UCSD-AML1 (cell line): ENCODE measurements at regions not wholly inside any gene's neighbourhood (a gene's known extent, or its start where the extent isn't known, plus 50 kb on each side); places are given as distances from the start of the nearest gene placed in this dataset.
"Not testable (repeated sequence)": the region's sequence is repeated elsewhere in the genome, so short reads cannot be mapped to it uniquely, and the experiment has no call there.

Experiments
- DNase-seq: peaks from one replicate; lab custom pipeline; 2025; ENCODE audit not compliant: unreplicated experiment; lab: John Stamatoyannopoulos, UW

- no peak for DNase-seq
Observed at GRCh38 chr2:234805836-234806235, 146.0 kb upstream of the SH3BP4 start.

GRCh38 chr2:234804704-234805103, 147.1 kb upstream of the SH3BP4 start:
- no peak for DNase-seq

GRCh38 chr2:234802845-234803171, 149.0 kb upstream of the SH3BP4 start:
- no peak for DNase-seq

DNA sequence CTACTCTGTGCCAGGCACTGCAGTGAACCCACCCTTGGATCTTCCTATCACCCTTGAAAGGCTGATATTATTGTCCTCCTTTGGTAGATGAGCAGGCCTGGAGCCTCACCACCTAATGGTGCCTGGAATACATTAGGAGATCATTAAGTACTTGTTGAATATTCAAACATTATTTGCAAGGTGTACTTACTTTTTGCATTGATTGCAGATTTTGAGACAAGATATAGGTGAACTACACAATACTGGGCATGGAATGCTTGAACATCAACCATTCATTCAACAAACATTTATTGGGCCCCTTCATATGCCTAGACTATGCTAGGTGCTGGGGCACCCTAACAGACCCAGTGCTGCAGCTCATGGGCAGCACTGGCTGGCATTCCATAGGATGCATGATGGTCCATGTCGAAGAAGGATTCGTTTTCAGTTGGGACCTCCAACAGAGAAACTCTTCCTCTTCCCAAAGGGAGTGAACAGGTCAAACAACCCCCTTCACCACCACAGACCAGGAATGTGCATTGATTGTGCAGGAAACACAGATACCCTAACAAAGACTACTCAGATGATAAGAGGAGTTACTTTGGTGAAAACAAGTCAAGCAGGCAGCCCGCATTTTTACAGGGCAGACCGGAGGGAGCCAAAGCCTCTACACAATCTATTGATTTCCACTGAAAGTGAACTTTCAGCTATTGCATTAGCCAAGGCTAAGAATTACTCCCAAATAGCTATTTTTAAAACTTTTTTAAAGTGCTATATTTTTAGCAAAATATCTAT, 149.6 kb upstream of the SH3BP4 start:
- no peak for DNase-seq

GRCh38 chr2:234797566-234798250, 154.1 kb upstream of the SH3BP4 start:
- no peak for DNase-seq

- DNase-seq = no peak
Observed at GRCh38 chr2:234796045-234796591, 155.7 kb upstream of the SH3BP4 start.

DNA sequence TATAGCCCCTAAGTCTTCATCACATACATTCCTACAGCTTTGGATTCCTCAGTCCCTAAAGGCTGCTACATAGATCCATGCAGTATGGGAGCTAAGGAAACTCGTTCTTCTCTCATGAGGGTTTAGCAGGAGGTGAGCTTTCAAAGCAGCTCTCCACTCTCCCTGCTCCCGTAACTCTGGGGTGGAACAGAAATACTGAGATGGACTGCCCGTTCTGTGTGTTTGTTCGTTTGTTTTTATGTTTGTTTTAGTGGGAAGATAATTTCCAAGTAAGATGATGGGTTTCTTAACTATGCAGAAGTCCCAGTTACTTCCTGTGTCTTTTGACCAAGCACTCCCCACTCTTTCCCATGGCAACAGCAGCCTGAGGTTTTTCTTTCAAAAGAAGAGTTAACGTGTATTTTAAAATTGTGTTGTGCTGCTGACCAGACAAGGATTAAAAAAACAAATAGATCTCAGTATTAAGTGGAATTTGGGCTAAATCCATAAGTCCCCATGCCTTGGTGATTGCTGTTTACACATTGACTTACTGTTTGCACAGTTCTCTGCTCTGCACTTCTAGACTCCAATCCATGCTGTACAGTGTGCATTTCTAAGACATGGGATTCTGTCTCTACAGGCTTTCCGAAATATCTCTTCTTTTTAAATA, 156.4 kb upstream of the SH3BP4 start:
- DNase-seq = no peak

- no peak for DNase-seq
Observed at GRCh38 chr2:234794866-234795265, 157.0 kb upstream of the SH3BP4 start.

GRCh38 chr2:234793212-234793785, 158.5 kb upstream of the SH3BP4 start:
- DNase-seq = no peak

- no peak for DNase-seq
Observed at GRCh38 chr2:234792621-234793022, 159.2 kb upstream of the SH3BP4 start.

GRCh38 chr2:234792096-234792495, 159.7 kb upstream of the SH3BP4 start:
- not testable (repeated sequence) for DNase-seq

GRCh38 chr2:234790380-234790779, 161.4 kb upstream of the SH3BP4 start:
- DNase-seq = no peak

DNA sequence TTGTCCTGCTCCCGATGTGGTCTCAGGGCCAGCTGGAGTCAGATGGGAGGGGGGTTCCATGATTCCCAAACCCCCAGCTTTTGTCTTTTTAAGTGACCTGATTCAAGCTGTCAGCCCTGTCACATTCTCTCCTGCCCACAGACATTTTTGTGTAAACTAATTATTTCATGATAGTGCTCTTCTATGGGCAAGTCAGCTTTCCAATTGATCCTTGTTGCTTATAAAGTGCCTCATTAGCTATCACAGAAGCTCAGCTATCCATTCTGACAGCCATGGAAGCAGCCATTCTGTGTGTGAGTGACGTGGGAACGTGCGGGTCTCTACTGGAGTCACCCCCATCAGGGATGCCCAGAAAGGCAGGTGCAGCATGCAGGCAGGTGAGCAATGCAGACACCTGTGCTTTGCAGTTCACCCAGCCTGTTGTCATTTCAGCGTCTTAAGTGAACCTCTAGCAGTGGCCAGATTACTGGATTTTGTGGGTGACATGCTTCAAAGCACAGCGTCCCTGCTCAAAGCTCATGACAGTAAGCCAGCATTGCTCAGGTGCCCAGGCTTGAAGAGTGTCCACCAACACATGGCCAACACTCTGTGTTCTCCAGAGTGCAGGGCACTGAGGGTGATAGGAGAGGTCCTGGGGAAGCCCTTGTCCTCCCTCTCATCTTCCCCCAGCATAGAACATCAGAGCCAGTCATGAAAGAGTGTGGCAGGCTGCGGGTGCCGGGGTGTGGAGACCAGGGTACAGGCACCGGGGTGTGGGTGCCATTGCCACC, 162.1 kb upstream of the SH3BP4 start:
- no peak for DNase-seq

GRCh38 chr2:234788841-234789240, 163.0 kb upstream of the SH3BP4 start:
- no peak for DNase-seq

DNA sequence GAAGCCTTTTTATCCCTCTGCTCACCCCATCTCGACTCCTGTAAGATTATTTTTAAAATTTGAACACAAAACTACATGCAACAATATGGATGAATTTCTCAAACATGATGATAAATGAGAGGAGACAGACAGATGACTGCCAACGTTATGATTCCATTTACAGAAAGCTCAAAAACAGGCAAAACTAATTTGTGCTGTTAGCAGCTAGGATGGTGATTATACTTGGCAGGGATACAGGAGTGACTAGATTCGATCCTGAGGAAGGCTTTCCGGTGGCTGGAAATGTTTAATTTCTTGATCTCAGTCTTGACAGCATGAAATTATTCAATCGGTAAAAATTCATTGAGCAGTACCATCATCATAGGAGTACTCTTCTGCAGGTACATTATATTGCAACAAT, 163.4 kb upstream of the SH3BP4 start:
- DNase-seq = no peak

GRCh38 chr2:234787114-234787513, 164.7 kb upstream of the SH3BP4 start:
- no peak for DNase-seq

DNA sequence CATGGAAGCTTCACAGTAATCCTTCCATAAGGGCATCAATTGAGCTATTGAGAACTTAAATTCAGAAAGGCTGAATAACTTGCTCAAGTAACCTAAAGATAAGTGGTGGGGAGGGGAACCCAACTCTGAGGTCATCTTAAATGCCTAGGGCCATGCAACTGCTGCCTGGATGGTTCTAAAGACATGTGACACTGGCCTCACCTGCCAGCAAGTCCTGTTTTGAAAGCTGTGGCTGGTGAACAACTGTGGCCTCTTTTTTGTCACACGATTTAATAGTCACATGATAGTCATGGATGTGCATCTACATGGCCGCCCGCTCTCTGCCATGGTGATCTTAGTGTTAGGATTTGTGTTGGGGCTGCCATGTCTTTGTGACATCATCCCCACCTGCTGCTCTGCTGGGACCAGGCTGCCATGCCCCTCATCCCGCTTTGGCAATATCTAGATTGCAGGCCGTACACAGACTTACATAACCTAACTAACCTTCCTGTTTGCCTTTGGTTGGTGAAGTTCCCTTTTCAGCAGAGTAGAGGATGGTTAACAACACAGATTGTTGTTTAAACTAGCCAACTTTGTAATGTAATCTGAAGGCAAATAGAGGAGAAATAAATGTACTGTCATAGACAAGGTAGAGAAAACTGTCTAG, 177.9 kb upstream of the SH3BP4 start:
- DNase-seq = no peak

DNA sequence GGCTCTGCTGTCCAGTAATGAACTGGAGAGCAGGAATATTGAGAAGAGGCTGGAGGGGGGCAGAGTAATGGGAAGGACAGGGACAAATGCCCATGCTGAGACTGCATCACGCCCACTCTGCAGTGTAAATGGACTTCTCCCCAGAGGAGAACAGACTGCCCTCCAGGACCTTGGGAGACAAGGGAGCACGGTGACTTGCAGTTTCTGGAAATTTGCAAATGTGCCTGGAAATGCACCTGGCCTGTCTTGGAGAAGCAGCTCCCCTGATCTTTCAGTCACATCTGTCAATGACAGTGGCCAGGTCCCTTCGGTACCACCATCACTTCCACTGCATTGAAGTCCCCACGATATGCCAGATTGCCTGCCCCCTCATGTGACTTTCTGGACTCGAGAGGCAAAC, 178.7 kb upstream of the SH3BP4 start:
- DNase-seq = no peak

GRCh38 chr2:234772733-234773060, 179.1 kb upstream of the SH3BP4 start:
- DNase-seq = no peak

DNA sequence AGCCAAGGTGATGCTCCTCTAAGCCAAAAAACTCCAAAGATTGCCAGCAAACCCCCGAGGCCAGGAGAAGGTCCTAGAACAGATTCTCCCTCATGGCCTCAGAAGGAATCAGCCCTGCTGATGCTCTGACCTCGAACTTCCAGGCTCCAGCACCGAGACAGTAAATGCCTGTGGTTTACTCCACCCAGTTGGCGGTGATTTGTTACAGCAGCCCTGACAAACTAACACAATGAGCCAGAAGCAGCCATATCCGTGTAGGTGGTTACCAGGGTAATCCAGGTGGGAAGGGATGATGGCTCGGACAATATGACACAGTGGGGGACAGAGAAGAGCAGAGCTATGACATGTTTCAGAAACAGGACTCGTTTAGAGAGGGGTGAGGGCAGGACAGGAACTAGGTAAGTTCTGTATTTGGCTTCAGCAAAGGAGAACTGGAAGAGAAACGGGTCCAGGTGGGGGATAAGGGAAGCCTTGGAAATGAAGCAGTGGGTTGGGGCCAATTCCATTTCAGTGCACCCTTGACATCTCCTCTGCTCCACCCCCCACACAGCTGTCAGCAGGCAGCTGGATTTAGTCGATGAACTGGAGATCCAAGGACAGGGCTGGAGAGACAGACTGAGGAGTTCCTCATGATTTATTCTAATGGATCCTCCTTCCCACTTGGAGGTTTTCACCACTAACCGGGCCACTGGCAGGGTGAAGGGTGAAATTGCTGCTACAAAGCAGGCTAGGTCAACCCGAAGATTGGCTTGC, 179.7 kb upstream of the SH3BP4 start:
- no peak for DNase-seq
